HL-60 (cell line): ENCODE measurements at regions not wholly inside any gene's neighbourhood (a gene's known extent, or its start where the extent isn't known, plus 50 kb on each side); places are given as distances from the start of the nearest gene placed in this dataset.

Experiments used
- DNase-seq, 2 experiments: peaks; one replicate each; pipeline ENCODE4 v3.0.0-alpha.2; 2010 to 2020; ENCODE audit warnings: low read depth in 1 of 2, low spot score in 1 of 2
- H3K27ac ChIP-seq: fragments of 250-450 bp; sonication (Bioruptor Pico); replicated peaks from 2 replicates; pipeline ENCODE4 v1.5.1; 2020; ENCODE audit warnings: mild to moderate bottlenecking, moderate library complexity
- H3K27me3 ChIP-seq: fragments of 250-450 bp; sonication (Bioruptor Pico); 2 replicates; pipeline ENCODE4 v1.5.1; 2021; ENCODE audit warnings: mild to moderate bottlenecking, moderate library complexity; ENCODE audit not compliant: insufficient read depth, poor library complexity, severe bottlenecking
- H3K4me3 ChIP-seq: replicated peaks from 2 replicates; pipeline ENCODE4 v1.5.1; 2011; ENCODE audit warnings: mild to moderate bottlenecking, control low read depth, low read length; ENCODE audit not compliant: insufficient read depth
- CTCF ChIP-seq: IDR thresholded peaks from one replicate; pipeline ENCODE4 v1.5.1; 2011; ENCODE audit warnings: low read length, control low read depth, inconsistent platforms; ENCODE audit not compliant: insufficient read depth
- GABPA ChIP-seq: IDR thresholded peaks from 2 replicates; pipeline ENCODE4 v1.6.1; 2012; ENCODE audit warnings: low read depth
- POLR2AphosphoS5 ChIP-seq: IDR thresholded peaks from 2 replicates; pipeline ENCODE4 v1.6.1; 2012; ENCODE audit warnings: low read depth
- REST ChIP-seq: IDR thresholded peaks from 2 replicates; pipeline ENCODE4 v1.6.1; 2012; ENCODE audit warnings: low read depth; ENCODE audit not compliant: insufficient replicate concordance
- SPI1 ChIP-seq: IDR thresholded peaks from 2 replicates; pipeline ENCODE4 v1.6.1; 2012; ENCODE audit warnings: low read depth, mild to moderate bottlenecking, borderline replicate concordance

- no peak for DNase-seq
- H3K4me3 ChIP-seq: no peak overlapping the region
- TF ChIP-seq GABPA (no peak), CTCF (no peak), SPI1 (no peak), REST (no peak), POLR2AphosphoS5 (no peak)
- H3K27ac ChIP-seq: no peak overlapping the region
- no peaks in the 10 kb centered on the region for H3K27me3 ChIP-seq
Observed at GRCh38 chr9:79990536-79990935, 418.8 kb downstream of the TLE4 start.

- no peak for TF ChIP-seq GABPA
- TF ChIP-seq POLR2AphosphoS5: no peak
- H3K27ac ChIP-seq: no peak overlapping the region
Observed at GRCh38 chr9:79989079-79989478, 417.3 kb downstream of the TLE4 start.

GRCh38 chr9:79988126-79988525, 416.4 kb downstream of the TLE4 start:
- no peak for TF ChIP-seq POLR2AphosphoS5
- TF ChIP-seq REST: no peak
- no peak for TF ChIP-seq CTCF
- no peak for TF ChIP-seq SPI1
- TF ChIP-seq GABPA: no peak
- DNase-seq: no peak
- H3K27me3 ChIP-seq: no peaks in the 10 kb centered on the region
- H3K27ac ChIP-seq: no peak overlapping the region
- H3K4me3 ChIP-seq: no peak overlapping the region

More at GRCh38 chr9:79989079-79989478, 417.3 kb downstream of the TLE4 start:
- no peak overlapping the region for H3K4me3 ChIP-seq
- H3K27me3 ChIP-seq: no peaks in the 10 kb centered on the region
- DNase-seq: no peak

- TF ChIP-seq CTCF (no peak), GABPA (no peak), REST (no peak), SPI1 (no peak), POLR2AphosphoS5 (no peak)
- no peak overlapping the region for H3K27ac ChIP-seq
- DNase-seq: no peak
- H3K27me3 ChIP-seq: no peaks in the 10 kb centered on the region
- no peak overlapping the region for H3K4me3 ChIP-seq
Observed at GRCh38 chr9:79986437-79986836, 414.7 kb downstream of the TLE4 start.
